OCI-LY3 (cell line): ENCODE measurements at regions not wholly inside any gene's neighbourhood (a gene's known extent, or its start where the extent isn't known, plus 50 kb on each side); places are given as distances from the start of the nearest gene placed in this dataset.

Experiments used
- H2AFZ ChIP-seq: fragments of 200-600, 300-600 bp; shearing (Covaris generic); 2 replicates; pipeline ENCODE4 v1.6.0; 2014; ENCODE audit warnings: antibody characterized with exemption, low read depth, low read length
- H3K27ac ChIP-seq: fragments of 200-600, 300-600 bp; sonication (generic); 2 replicates; pipeline ENCODE4 v1.5.1; 2014; ENCODE audit warnings: mild to moderate bottlenecking, low read length, moderate library complexity, mixed read lengths
- H3K27me3 ChIP-seq: fragments of 200-600, 300-600 bp; sonication (generic); 2 replicates; pipeline ENCODE4 v1.6.1; 2014; ENCODE audit warnings: low read depth, low read length, mixed read lengths
- H3K36me3 ChIP-seq: fragments of 200-600, 300-600 bp; sonication (generic); replicated peaks from 2 replicates; pipeline ENCODE3; 2014; ENCODE audit warnings: low read depth, low read length, mixed read lengths
- H3K4me1 ChIP-seq: fragments of 300-600, 200-600 bp; sonication (generic); 2 replicates; pipeline ENCODE4 v1.6.1; 2014; ENCODE audit warnings: low read length, mixed read lengths
- H3K4me2 ChIP-seq: fragments of 200-600, 300-600 bp; sonication (generic); 2 replicates; pipeline ENCODE4 v1.6.1; 2014; ENCODE audit warnings: low read length, mixed read lengths
- H3K4me3 ChIP-seq: fragments of 300-600, 200-600 bp; sonication (generic); 2 replicates; pipeline ENCODE4 v1.5.1; 2014; ENCODE audit warnings: antibody characterized with exemption, mild to moderate bottlenecking, low read length, moderate library complexity
- H3K79me2 ChIP-seq: fragments of 300-600, 200-600 bp; shearing (Covaris generic); 2 replicates; pipeline ENCODE4 v1.6.1; 2014; ENCODE audit warnings: mild to moderate bottlenecking, low read length, mixed read lengths
- H3K9ac ChIP-seq: fragments of 300-600, 200-600 bp; shearing (Covaris generic); 2 replicates; pipeline ENCODE4 v1.6.0; 2014; ENCODE audit warnings: mild to moderate bottlenecking, low read length, moderate library complexity
- H3K9me3 ChIP-seq: fragments of 200-600, 300-600 bp; shearing (Covaris generic); 2 replicates; pipeline ENCODE4 v1.6.1; 2014; ENCODE audit warnings: low read length, mixed read lengths; ENCODE audit not compliant: insufficient read depth
- H4K20me1 ChIP-seq: fragments of 200-600, 300-600 bp; sonication (generic); 2 replicates; pipeline ENCODE4 v1.6.1; 2016; ENCODE audit warnings: low read length, mixed read lengths; ENCODE audit not compliant: insufficient read depth
- EZH2phosphoT487 ChIP-seq: fragments of 200-600 bp; shearing (Covaris generic); IDR thresholded peaks from 2 replicates; pipeline ENCODE4 v1.6.1; 2018; ENCODE audit warnings: antibody characterized with exemption, mixed run types, low read depth
- TF ChIP-seq, protein P1 (sequence below): fragments of 200-600, 300-600 bp; sonication (generic); IDR thresholded peaks from 2 replicates; pipeline ENCODE4 v1.5.1; 2014; ENCODE audit warnings: antibody characterized with exemption, low read length, low read depth

DNA sequence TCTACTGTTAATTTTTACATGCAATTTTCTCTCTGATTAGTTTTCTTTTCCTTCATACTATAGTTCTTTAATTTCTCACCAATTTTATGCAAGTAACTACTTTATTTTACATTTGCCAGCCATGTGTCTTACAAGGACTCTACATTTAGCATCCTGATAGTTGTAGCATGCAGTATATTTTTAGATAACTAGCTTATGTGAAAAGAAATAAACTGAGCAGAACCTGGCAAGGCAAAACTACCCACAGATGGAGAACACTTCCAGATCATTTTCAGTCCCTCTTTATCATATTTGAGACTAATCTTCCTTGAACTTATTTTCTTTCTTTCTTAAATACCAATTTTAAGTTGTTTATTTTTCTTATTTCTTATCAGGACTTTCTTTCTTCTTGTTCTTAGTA, 943.6 kb downstream of the LRFN5 start:
- TF ChIP-seq EZH2phosphoT487, result no peak
- TF ChIP-seq, protein P1, sequence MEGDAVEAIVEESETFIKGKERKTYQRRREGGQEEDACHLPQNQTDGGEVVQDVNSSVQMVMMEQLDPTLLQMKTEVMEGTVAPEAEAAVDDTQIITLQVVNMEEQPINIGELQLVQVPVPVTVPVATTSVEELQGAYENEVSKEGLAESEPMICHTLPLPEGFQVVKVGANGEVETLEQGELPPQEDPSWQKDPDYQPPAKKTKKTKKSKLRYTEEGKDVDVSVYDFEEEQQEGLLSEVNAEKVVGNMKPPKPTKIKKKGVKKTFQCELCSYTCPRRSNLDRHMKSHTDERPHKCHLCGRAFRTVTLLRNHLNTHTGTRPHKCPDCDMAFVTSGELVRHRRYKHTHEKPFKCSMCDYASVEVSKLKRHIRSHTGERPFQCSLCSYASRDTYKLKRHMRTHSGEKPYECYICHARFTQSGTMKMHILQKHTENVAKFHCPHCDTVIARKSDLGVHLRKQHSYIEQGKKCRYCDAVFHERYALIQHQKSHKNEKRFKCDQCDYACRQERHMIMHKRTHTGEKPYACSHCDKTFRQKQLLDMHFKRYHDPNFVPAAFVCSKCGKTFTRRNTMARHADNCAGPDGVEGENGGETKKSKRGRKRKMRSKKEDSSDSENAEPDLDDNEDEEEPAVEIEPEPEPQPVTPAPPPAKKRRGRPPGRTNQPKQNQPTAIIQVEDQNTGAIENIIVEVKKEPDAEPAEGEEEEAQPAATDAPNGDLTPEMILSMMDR, result no peak
- Histone ChIP-seq H3K36me3 (no peaks in the 10 kb centered on the region), H3K79me2 (no peaks in the 10 kb centered on the region), H4K20me1 (no peaks in the 10 kb centered on the region), H3K4me1 (no peaks in the 10 kb centered on the region), H2AFZ (no peak overlapping the region), H3K4me2 (no peak overlapping the region), H3K4me3 (no peak overlapping the region), H3K9me3 (no peaks in the 10 kb centered on the region), H3K27ac (no peak overlapping the region), H3K9ac (no peak overlapping the region), H3K27me3 (no peaks in the 10 kb centered on the region)

DNA sequence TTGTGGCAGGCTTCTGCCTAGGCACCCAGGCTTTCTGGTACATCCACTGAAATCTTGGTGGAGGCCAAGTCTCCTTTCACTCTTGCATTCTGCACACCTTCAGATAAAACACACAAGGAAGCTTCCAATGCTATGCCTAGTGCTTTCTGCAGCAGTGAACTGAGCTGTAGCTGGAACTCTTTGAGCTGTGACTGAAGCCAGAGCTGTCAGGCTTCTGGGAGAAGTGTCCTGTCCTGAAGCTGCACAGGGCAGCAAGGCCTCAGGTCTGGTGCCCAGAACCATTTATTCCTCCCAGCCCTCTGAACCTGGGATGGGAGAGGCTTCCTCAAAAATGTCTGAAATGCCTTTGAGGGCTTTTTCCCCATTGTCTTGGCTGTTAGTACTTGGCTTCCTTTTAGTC, 941.7 kb downstream of the LRFN5 start:
- Histone ChIP-seq H3K4me3 (no peak overlapping the region), H3K27ac (no peak overlapping the region), H3K9me3 (no peaks in the 10 kb centered on the region)

DNA sequence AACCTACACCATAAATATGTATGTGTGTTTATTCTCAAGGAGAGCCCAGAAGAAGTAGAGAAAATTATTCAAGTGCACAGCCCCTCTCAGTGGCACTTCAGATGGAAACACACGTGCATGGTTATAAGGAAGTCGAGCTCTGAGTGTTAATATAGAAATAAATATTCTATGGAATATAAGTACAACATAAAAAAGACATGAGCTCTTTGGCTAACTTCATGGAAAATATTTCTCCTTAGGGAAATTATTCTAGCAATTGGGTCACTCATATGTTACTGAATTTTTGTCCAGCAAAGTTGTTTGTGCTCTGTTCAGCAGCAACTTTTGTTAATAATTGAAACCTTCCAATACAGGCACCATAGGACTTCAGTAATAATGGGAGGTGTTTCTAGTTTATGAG, 939.0 kb downstream of the LRFN5 start:
- H3K9me3 ChIP-seq, result no peaks in the 10 kb centered on the region
- H3K4me1 ChIP-seq, result no peaks in the 10 kb centered on the region
- no peaks in the 10 kb centered on the region for H3K27me3 ChIP-seq
- H3K4me2 ChIP-seq, result no peak overlapping the region
- no peaks in the 10 kb centered on the region for H3K79me2 ChIP-seq
- no peak overlapping the region for H3K4me3 ChIP-seq
- H4K20me1 ChIP-seq, result no peaks in the 10 kb centered on the region
- H2AFZ ChIP-seq, result no peak overlapping the region
- H3K9ac ChIP-seq, result no peak overlapping the region
- no peaks in the 10 kb centered on the region for H3K36me3 ChIP-seq
- TF ChIP-seq EZH2phosphoT487, result no peak
- TF ChIP-seq, protein P1, result peak; percentile 28
- H3K27ac ChIP-seq, result no peak overlapping the region

More for the DNA sequence above, 941.7 kb downstream of the LRFN5 start:
- no peaks in the 10 kb centered on the region for H3K79me2 ChIP-seq
- TF ChIP-seq, protein P1, result no peak
- no peak for TF ChIP-seq EZH2phosphoT487
- H3K9ac ChIP-seq, result no peak overlapping the region
- no peaks in the 10 kb centered on the region for H3K4me1 ChIP-seq
- H3K27me3 ChIP-seq, result no peaks in the 10 kb centered on the region
- no peak overlapping the region for H2AFZ ChIP-seq
- H3K36me3 ChIP-seq, result no peaks in the 10 kb centered on the region
- H4K20me1 ChIP-seq, result no peaks in the 10 kb centered on the region
- no peak overlapping the region for H3K4me2 ChIP-seq

DNA sequence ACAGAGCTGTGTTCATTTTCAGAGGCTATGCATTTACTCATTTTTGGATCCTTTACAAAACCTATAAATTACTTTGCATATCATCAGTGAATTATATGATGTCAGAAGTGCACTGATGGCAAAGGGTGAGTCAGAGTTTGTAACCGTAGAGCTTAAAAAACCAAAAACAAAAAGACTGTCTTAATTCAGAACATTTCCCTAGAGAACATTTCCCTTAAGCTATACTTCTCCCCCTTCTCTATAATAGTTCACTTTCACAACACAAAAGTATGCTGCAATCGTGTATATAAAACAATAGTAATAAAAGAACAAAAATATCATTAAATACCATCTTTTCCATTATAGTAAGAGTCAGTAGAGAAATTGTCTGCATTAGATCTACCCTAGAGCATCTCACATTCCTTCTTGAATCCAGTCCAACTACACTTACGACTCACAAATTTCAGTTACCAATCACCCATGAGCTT, 934.9 kb downstream of the LRFN5 start:
- Histone ChIP-seq H3K79me2 (no peaks in the 10 kb centered on the region), H3K4me2 (no peak overlapping the region), H3K4me3 (no peak overlapping the region), H2AFZ (no peak overlapping the region), H3K36me3 (no peaks in the 10 kb centered on the region), H3K27me3 (no peaks in the 10 kb centered on the region), H3K9me3 (no peaks in the 10 kb centered on the region), H3K4me1 (no peaks in the 10 kb centered on the region), H4K20me1 (no peaks in the 10 kb centered on the region), H3K9ac (no peak overlapping the region), H3K27ac (no peak overlapping the region)
- TF ChIP-seq, protein P1, result no peak
- TF ChIP-seq EZH2phosphoT487, result no peak
